ENCODE measurements at regions not wholly inside any gene's neighbourhood (a gene's known extent, or its start where the extent isn't known, plus 50 kb on each side); places are given as distances from the start of the nearest gene placed in this dataset.

- TF ChIP-seq SP1 (IDR thresholded peaks at IDR 0.05): no peak
- no peak for TF ChIP-seq FOXM1 (IDR thresholded peaks at IDR 0.05; ENCODE audit: borderline replicate concordance)
- TF ChIP-seq ZNF384 (IDR thresholded peaks at IDR 0.05): no peak
- TF ChIP-seq L3MBTL2 (conservative IDR thresholded peaks at IDR 0.05): no peak
- TF ChIP-seq CTBP1 (IDR thresholded peaks at IDR 0.05; ENCODE audit: borderline replicate concordance): no peak
- no peak for TF ChIP-seq ELF4 (IDR thresholded peaks at IDR 0.05)
- TF ChIP-seq BHLHE40 (IDR thresholded peaks at IDR 0.05; ENCODE audit: borderline replicate concordance): no peak
- TF ChIP-seq LEF1 (IDR thresholded peaks at IDR 0.05; ENCODE audit: borderline replicate concordance): no peak
- TF ChIP-seq SUZ12 (IDR thresholded peaks at IDR 0.05): no peak
- no peak for TF ChIP-seq HDGF (IDR thresholded peaks at IDR 0.05; ENCODE audit: borderline replicate concordance)
- no peak for TF ChIP-seq ARNT (IDR thresholded peaks at IDR 0.05)
- TF ChIP-seq, protein P1, sequence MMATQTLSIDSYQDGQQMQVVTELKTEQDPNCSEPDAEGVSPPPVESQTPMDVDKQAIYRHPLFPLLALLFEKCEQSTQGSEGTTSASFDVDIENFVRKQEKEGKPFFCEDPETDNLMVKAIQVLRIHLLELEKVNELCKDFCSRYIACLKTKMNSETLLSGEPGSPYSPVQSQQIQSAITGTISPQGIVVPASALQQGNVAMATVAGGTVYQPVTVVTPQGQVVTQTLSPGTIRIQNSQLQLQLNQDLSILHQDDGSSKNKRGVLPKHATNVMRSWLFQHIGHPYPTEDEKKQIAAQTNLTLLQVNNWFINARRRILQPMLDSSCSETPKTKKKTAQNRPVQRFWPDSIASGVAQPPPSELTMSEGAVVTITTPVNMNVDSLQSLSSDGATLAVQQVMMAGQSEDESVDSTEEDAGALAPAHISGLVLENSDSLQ (IDR thresholded peaks at IDR 0.05): no peak
- TF ChIP-seq NFRKB (IDR thresholded peaks at IDR 0.05): no peak
- no peak for TF ChIP-seq FOXA1 (IDR thresholded peaks at IDR 0.05)
- no peak for TF ChIP-seq FOXK2 (IDR thresholded peaks at IDR 0.05)
- ChIA-PET POLR2A (no interaction called here), CTCF (no interaction called here)
- DNase-seq (ENCODE audit: extremely low spot score): no peak
These were observed 106.2 kb downstream of the RTP5 start for GRCh38 chr2:241975593-241976284.

- POLR2A ChIA-PET: no interaction called here
These were observed 106.8 kb downstream of the RTP5 start for GRCh38 chr2:241976296-241976695.

DNA sequence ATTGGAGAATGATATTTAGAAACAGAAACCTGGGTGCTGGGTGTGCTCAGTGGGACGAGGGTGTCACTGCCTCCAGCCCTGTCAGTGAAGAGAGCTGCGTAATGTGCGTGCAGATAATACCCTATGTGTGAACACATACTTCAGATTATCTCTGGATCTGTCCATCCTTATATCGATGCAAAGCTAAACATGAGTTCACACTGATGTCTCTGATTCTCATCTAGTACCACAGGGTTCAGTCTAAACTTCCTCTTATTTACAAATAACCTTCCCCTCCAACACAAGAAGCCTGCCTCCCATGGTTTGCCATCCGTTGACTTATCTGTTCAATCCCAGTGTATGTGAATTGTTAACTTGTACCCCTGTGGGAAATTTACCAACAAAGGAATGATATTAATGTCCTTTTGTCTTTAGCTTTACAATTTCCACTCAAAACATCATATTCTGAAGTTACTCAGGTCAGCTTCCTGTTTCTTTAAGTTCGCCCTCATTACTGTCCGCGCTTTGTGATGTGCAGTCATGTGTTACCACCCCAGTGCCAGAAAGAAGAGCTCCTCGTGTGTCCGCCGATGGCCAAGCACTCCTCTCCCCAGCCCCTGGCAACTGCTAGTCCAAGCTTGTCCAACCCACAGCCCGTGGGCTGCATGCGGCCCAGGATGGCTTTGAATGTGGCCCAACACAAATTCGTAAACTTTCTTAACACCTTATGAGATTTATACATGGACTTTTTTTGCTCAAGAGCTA lies 108.2 kb downstream of the RTP5 start:
- DNase-seq (ENCODE audit: extremely low spot score): no peak
- ChIA-PET POLR2A (no interaction called here), CTCF (no interaction called here)
- TF ChIP-seq BHLHE40 (IDR thresholded peaks at IDR 0.05; ENCODE audit: borderline replicate concordance) (no peak), HDGF (IDR thresholded peaks at IDR 0.05; ENCODE audit: borderline replicate concordance) (no peak)

More at GRCh38 chr2:241976296-241976695, 106.8 kb downstream of the RTP5 start:
- TF ChIP-seq FOXA1 (IDR thresholded peaks at IDR 0.05) (no peak), CTBP1 (IDR thresholded peaks at IDR 0.05; ENCODE audit: borderline replicate concordance) (no peak), NFRKB (IDR thresholded peaks at IDR 0.05) (no peak), SP1 (IDR thresholded peaks at IDR 0.05) (no peak), HDGF (IDR thresholded peaks at IDR 0.05; ENCODE audit: borderline replicate concordance) (no peak), FOXK2 (IDR thresholded peaks at IDR 0.05) (no peak), L3MBTL2 (conservative IDR thresholded peaks at IDR 0.05) (no peak), SUZ12 (IDR thresholded peaks at IDR 0.05) (no peak)
- CTCF ChIA-PET: no interaction called here
- DNase-seq (ENCODE audit: extremely low spot score): no peak

GRCh38 chr2:241978670-241979069 lies 109.1 kb downstream of the RTP5 start:
- POLR2A ChIA-PET: no interaction called here
- TF ChIP-seq HDGF (IDR thresholded peaks at IDR 0.05; ENCODE audit: borderline replicate concordance): no peak
- TF ChIP-seq FOXK2 (IDR thresholded peaks at IDR 0.05): no peak
- no peak for TF ChIP-seq NFRKB (IDR thresholded peaks at IDR 0.05)
- TF ChIP-seq SUZ12 (IDR thresholded peaks at IDR 0.05): no peak
- no peak for TF ChIP-seq L3MBTL2 (conservative IDR thresholded peaks at IDR 0.05)
- TF ChIP-seq BHLHE40 (IDR thresholded peaks at IDR 0.05; ENCODE audit: borderline replicate concordance): no peak
- TF ChIP-seq TARDBP (IDR thresholded peaks at IDR 0.05): no peak
- DNase-seq (ENCODE audit: extremely low spot score): no peak
- CTCF ChIA-PET: no interaction called here

DNA sequence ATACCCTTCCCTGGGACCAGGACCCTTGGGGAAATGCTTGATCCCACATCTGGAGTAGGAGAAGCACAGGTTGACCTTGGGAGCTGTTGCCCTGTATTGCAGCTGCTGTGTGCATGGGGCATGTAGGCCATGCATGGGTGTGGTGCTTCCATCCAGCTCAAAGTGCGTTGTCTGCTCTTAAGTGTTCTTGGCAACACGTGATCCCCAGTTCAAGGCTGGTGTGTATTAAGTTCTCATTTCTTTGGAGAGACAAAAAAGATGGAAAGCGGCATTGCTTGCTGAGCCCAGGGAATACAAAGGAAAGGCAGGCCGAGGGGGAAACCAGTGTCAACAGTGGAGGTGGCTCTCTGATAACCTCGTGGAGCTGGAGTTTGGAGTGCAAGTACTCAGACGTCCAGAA lies 110.7 kb downstream of the RTP5 start:
- no peak for TF ChIP-seq ZNF384 (IDR thresholded peaks at IDR 0.05)
- TF ChIP-seq FOXM1 (IDR thresholded peaks at IDR 0.05; ENCODE audit: borderline replicate concordance): no peak
- no peak for TF ChIP-seq ARNT (IDR thresholded peaks at IDR 0.05)
- TF ChIP-seq CTBP1 (IDR thresholded peaks at IDR 0.05; ENCODE audit: borderline replicate concordance): no peak
- TF ChIP-seq NFRKB (IDR thresholded peaks at IDR 0.05): no peak
- no peak for TF ChIP-seq L3MBTL2 (conservative IDR thresholded peaks at IDR 0.05)
- TF ChIP-seq TARDBP (IDR thresholded peaks at IDR 0.05): no peak
- TF ChIP-seq, protein P1 (IDR thresholded peaks at IDR 0.05): no peak
- TF ChIP-seq FOXK2 (IDR thresholded peaks at IDR 0.05): no peak
- no peak for TF ChIP-seq HDGF (IDR thresholded peaks at IDR 0.05; ENCODE audit: borderline replicate concordance)
- TF ChIP-seq SP1 (IDR thresholded peaks at IDR 0.05): no peak
- TF ChIP-seq SUZ12 (IDR thresholded peaks at IDR 0.05): no peak
- TF ChIP-seq FOXA1 (IDR thresholded peaks at IDR 0.05): no peak
- no peak for TF ChIP-seq LEF1 (IDR thresholded peaks at IDR 0.05; ENCODE audit: borderline replicate concordance)
- TF ChIP-seq ELF4 (IDR thresholded peaks at IDR 0.05): no peak

GRCh38 chr2:241981076-241981700 lies 111.7 kb downstream of the RTP5 start:
- POLR2A ChIA-PET: no interaction called here
- CTCF ChIA-PET: no interaction called here
- no peak for DNase-seq (ENCODE audit: extremely low spot score)
- TF ChIP-seq L3MBTL2 (conservative IDR thresholded peaks at IDR 0.05) (no peak), LEF1 (IDR thresholded peaks at IDR 0.05; ENCODE audit: borderline replicate concordance) (no peak), HDGF (IDR thresholded peaks at IDR 0.05; ENCODE audit: borderline replicate concordance) (no peak), ZNF384 (IDR thresholded peaks at IDR 0.05) (no peak), FOXM1 (IDR thresholded peaks at IDR 0.05; ENCODE audit: borderline replicate concordance) (no peak), ARNT (IDR thresholded peaks at IDR 0.05) (no peak), TARDBP (IDR thresholded peaks at IDR 0.05) (no peak), BHLHE40 (IDR thresholded peaks at IDR 0.05; ENCODE audit: borderline replicate concordance) (no peak), SP1 (IDR thresholded peaks at IDR 0.05) (no peak), FOXK2 (IDR thresholded peaks at IDR 0.05) (no peak), ELF4 (IDR thresholded peaks at IDR 0.05) (no peak), SUZ12 (IDR thresholded peaks at IDR 0.05) (no peak), CTBP1 (IDR thresholded peaks at IDR 0.05; ENCODE audit: borderline replicate concordance) (no peak), NFRKB (IDR thresholded peaks at IDR 0.05) (no peak), FOXA1 (IDR thresholded peaks at IDR 0.05) (no peak)
- TF ChIP-seq, protein P1 (IDR thresholded peaks at IDR 0.05): no peak

More for the DNA sequence above, 110.7 kb downstream of the RTP5 start:
- CTCF ChIA-PET: no interaction called here
- no peak for DNase-seq (ENCODE audit: extremely low spot score)
- POLR2A ChIA-PET: no interaction called here

All from HEK293T (cell line).